ENCODE measurements at regions not wholly inside any gene's neighbourhood (a gene's known extent, or its start where the extent isn't known, plus 50 kb on each side); places are given as distances from the start of the nearest gene placed in this dataset.

DNA sequence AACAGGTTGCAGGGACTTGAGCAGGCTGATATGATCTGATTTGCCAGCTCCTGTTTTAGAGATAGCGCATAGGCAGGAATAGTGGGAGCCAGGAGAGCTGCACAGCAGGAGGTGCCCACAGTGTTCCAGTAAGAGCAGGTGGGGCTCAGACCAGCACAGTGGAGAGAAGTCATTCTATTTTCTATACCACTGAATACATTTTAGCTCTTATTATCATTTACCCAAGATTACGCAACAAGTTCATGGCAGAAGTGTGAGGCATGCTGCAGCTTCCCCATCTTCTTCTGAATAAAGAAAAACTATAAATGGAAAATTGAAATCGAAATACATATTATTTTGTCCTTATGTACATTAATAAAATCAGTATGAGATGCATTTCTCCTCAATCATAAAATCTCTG, 114.7 kb upstream of the EDNRA start:
- Mint-ChIP-seq H3K4me1 (no peaks in the 10 kb centered on the region), H3K27ac (no peak overlapping the region), H3K36me3 (no peaks in the 10 kb centered on the region), H3K27me3 (no peaks in the 10 kb centered on the region), H3K9me3 (no peaks in the 10 kb centered on the region), H3K4me3 (no peak overlapping the region)
- DNase-seq (no peak), ATAC-seq (ENCODE audit: low read depth) (no peak)
- POLR2A ChIA-PET = no interaction called here

DNA sequence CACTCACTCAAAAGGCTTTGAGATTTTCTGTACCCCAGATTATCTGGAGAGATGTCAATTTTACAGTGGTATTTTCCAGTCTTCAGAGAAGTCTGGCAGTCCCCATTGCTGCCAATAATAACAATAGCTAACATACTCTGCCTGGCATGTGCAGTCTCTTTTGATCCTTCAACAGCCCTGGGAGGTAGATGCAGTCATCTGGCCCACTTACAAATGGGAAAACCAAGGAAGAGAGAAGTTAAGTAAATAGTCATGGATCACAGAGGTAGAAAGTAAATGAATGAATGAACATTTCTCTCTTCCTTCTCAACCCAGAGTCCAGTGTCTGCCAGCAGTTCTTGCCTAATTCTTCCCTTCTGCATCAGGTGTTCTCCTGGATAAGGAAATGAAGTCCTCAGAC, 113.0 kb upstream of the EDNRA start:
- no peaks in the 10 kb centered on the region for H3K36me3 Mint-ChIP-seq
- H3K27ac Mint-ChIP-seq = no peak overlapping the region
- no peak for ATAC-seq (ENCODE audit: low read depth)
- no peaks in the 10 kb centered on the region for H3K9me3 Mint-ChIP-seq
- H3K27me3 Mint-ChIP-seq = no peaks in the 10 kb centered on the region
- H3K4me1 Mint-ChIP-seq = no peaks in the 10 kb centered on the region
- POLR2A ChIA-PET = no interaction called here
- no peak for DNase-seq
- H3K4me3 Mint-ChIP-seq = no peak overlapping the region

DNA sequence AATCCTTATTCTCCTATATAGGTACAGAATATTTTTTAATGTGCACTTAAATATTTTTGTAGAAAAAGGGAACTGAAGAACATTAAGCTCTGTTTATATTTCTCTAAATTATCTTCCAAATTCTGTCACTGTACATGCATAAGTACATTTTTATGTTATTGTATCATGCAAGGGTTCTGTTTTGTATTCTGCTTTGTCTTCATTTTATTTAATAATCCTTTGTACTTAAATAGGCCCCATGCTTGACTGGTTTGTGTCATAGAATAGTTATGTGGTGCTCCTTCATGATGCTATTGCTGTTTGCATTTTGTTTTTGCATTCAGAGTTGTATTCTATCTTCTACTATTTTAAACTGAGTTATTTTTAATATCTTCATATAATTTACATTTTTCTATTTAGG, 111.9 kb upstream of the EDNRA start:
- H3K27ac Mint-ChIP-seq = no peak overlapping the region
- no peak overlapping the region for H3K4me3 Mint-ChIP-seq
- no peaks in the 10 kb centered on the region for H3K27me3 Mint-ChIP-seq
- H3K4me1 Mint-ChIP-seq = no peaks in the 10 kb centered on the region
- no peaks in the 10 kb centered on the region for H3K9me3 Mint-ChIP-seq
- no peaks in the 10 kb centered on the region for H3K36me3 Mint-ChIP-seq
- POLR2A ChIA-PET = no interaction called here
- ATAC-seq (ENCODE audit: low read depth) (no peak), DNase-seq (no peak)

DNA sequence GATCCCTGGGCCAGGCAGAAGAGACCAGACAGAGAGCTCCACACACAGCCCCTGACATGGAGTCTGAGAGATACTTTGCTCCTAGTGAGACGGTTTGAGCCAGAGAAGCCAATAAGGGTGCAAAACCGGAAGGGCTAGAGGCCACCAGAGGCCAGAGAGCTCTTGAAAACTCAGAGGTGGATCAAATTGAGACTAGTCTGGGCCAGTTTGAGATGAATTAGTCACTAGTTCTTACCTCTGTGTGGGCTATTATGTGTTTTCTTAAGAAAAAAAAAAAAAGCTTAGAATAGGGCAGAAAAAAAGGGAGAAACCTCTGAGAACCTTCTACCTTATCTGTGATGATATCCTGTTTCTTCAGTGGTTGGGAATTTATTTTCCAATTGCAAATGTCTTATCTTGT, 110.4 kb upstream of the EDNRA start:
- Mint-ChIP-seq H3K27me3 (no peaks in the 10 kb centered on the region), H3K4me3 (no peak overlapping the region), H3K36me3 (no peaks in the 10 kb centered on the region)

DNA sequence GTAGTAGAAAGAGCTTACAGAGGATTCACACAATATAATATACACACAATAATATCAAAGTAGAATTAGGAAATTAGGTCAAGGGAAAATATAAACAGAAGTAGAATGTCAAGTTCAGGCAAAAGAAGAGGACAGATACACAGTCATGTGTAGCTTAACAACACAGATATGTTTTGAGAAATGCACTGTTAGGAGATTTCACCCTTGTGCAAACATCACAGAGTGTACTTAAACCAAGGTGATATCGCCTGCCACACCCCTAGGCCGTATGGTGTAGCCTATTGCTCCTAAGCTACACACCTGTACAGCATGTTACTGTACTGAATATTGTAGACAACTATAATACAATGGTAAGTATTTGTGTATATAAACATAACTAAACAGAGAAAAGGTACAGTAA, 110.0 kb upstream of the EDNRA start:
- no peaks in the 10 kb centered on the region for H3K36me3 Mint-ChIP-seq
- H3K27me3 Mint-ChIP-seq = no peaks in the 10 kb centered on the region
- peaks cover 2% of the 10 kb centered on the region for H3K9me3 Mint-ChIP-seq
- DNase-seq (no peak), ATAC-seq (ENCODE audit: low read depth) (no peak)
- POLR2A ChIA-PET = no interaction called here
- no peak overlapping the region for H3K4me3 Mint-ChIP-seq
- H3K27ac Mint-ChIP-seq = no peak overlapping the region
- H3K4me1 Mint-ChIP-seq = no peaks in the 10 kb centered on the region

More for the DNA sequence above, 110.4 kb upstream of the EDNRA start:
- POLR2A ChIA-PET = no interaction called here
- H3K4me1 Mint-ChIP-seq = no peaks in the 10 kb centered on the region
- no peak overlapping the region for H3K27ac Mint-ChIP-seq
- ATAC-seq (ENCODE audit: low read depth) = no peak
- DNase-seq = no peak
- no peaks in the 10 kb centered on the region for H3K9me3 Mint-ChIP-seq

DNA sequence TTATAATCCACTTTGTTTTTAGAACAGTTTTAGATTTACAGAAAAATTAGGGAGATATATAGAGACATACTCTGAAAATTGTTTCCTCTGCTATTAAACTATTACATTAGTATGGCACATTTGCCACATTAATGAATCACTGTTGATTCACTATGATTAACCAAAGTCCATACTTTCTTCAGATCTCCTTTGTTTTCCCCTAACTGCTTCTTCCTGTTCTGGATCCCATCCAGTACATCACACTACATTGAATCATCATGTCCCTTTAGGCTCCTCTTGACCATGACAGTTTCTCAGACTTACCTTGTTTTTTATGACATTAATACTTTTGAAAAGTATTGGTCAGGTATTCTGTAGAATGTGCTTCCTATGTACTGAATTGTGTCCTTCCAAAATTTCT, 109.2 kb upstream of the EDNRA start:
- Mint-ChIP-seq H3K4me1 (no peaks in the 10 kb centered on the region), H3K36me3 (no peaks in the 10 kb centered on the region), H3K4me3 (no peak overlapping the region), H3K27me3 (no peaks in the 10 kb centered on the region), H3K9me3 (peaks cover 2% of the 10 kb centered on the region), H3K27ac (no peak overlapping the region)
- ATAC-seq (ENCODE audit: low read depth) = no peak
- no peak for DNase-seq
- POLR2A ChIA-PET = no interaction called here

DNA sequence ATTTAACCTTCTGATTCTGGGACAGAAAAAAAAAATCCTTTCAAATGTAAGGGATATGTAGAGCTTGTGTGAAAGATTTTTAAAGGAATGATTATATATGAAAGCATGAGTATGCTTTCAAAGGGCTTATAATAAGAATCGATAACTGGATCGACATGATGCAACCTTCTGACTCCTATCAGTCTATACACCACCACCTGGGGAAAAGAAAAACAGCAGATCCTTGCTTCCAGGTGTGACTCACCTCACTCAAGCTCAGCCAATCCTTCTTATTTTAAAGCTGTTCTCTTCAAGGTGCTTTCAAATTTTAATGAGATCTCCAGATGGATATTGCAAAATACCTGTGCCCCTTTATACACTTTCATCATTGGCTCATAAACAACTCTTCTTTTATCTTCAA, 102.1 kb upstream of the EDNRA start:
- H3K9me3 Mint-ChIP-seq = peaks cover 2% of the 10 kb centered on the region
- DNase-seq (no peak), ATAC-seq (ENCODE audit: low read depth) (no peak)
- no peaks in the 10 kb centered on the region for H3K4me1 Mint-ChIP-seq
- no peaks in the 10 kb centered on the region for H3K27me3 Mint-ChIP-seq
- H3K4me3 Mint-ChIP-seq = no peak overlapping the region
- H3K36me3 Mint-ChIP-seq = no peaks in the 10 kb centered on the region
- no peak overlapping the region for H3K27ac Mint-ChIP-seq
- POLR2A ChIA-PET = no interaction called here

DNA sequence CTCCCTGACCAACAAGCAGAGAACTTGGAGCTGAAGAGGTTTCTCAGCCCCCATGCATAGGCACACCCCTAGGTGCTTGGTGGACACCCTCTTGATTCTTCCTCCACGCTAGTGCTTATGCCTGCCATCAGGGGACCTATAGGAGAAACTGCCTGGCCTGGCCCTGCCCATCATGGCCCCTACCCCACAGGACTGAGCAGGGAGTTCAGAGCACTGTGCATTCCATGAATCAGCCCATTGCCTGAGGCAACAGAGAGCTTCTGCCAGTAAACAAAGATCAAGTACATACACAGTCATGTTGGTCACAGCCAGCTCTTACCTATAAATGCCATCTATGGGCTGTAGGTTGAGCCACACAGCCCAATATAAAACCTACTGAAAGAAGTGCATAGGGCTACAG, 99.1 kb upstream of the EDNRA start:
- Mint-ChIP-seq H3K4me1 (no peaks in the 10 kb centered on the region), H3K4me3 (no peak overlapping the region), H3K9me3 (no peaks in the 10 kb centered on the region), H3K27ac (no peak overlapping the region), H3K36me3 (no peaks in the 10 kb centered on the region), H3K27me3 (no peaks in the 10 kb centered on the region)
- DNase-seq (no peak), ATAC-seq (ENCODE audit: low read depth) (no peak)
- POLR2A ChIA-PET = no interaction called here

DNA sequence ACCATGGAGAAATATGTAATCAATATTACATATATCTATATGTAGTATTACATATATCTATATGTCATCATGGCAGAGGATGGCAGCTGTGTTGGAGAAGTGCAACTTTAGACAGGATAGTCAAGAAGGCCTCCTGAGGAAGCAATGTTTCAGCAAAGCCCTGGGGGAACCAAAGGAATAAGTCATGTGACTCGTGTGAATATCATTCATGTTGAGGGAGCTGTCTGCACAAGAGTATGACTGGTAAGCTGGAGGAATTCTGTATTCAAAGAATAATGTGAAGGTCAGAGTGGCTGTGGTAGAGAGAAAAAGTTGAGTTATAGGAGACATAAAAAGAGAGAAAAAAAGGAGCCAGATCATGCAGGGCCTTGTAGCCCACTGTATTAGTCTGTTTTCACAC, 92.9 kb upstream of the EDNRA start:
- Mint-ChIP-seq H3K27ac (no peak overlapping the region), H3K9me3 (no peaks in the 10 kb centered on the region), H3K27me3 (no peaks in the 10 kb centered on the region), H3K4me3 (no peak overlapping the region), H3K4me1 (no peaks in the 10 kb centered on the region), H3K36me3 (no peaks in the 10 kb centered on the region)
- DNase-seq = no peak
- no peak for ATAC-seq (ENCODE audit: low read depth)
- POLR2A ChIA-PET = no interaction called here

DNA sequence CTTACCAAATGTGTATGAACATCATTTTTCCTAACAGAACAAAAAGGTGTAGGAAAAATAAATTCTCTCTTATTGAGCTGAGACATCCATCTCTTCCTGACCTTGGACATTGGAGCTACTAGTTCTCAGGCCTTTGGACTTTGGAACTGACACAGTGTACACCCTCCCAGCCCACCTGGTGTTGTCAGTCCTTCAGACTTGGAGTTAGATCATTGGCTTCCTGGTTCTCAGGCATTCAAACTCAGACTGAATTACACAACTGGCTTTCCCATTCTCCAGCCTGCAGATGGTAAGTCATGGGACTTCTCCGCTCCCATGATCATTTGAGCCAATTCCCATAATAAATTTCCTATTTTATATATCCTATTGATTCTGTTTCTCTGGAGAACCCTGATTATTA, 84.8 kb upstream of the EDNRA start:
- DNase-seq = no peak
- no peak overlapping the region for H3K27ac Mint-ChIP-seq
- no peaks in the 10 kb centered on the region for H3K36me3 Mint-ChIP-seq
- ATAC-seq (ENCODE audit: low read depth) = no peak
- no peaks in the 10 kb centered on the region for H3K4me1 Mint-ChIP-seq
- H3K27me3 Mint-ChIP-seq = peaks cover 3% of the 10 kb centered on the region
- H3K4me3 Mint-ChIP-seq = no peak overlapping the region
- POLR2A ChIA-PET = no interaction called here
- no peaks in the 10 kb centered on the region for H3K9me3 Mint-ChIP-seq

DNA sequence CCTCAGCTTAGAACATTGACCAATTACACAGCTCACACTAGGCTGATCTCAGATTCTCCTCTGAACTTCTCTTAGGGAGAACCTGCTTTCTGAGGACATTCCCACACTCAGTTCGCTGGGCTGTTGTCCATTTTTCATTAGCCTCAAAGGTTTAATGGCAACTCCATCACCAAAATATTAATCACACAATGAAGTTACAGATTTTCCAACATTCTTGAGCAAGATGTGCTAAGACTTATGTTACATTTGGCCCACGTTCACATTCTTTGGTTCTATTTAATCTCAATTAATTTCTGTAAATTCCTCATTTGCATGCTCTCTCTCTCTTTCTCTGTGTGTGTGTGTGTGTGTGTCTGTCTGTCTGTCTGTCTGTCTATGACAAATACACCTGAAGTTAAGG, 82.3 kb upstream of the EDNRA start:
- H3K27me3 Mint-ChIP-seq = peaks cover 3% of the 10 kb centered on the region
- no peaks in the 10 kb centered on the region for H3K36me3 Mint-ChIP-seq
- POLR2A ChIA-PET = no interaction called here
- H3K9me3 Mint-ChIP-seq = no peaks in the 10 kb centered on the region
- no peak overlapping the region for H3K4me3 Mint-ChIP-seq
- no peak for DNase-seq
- no peaks in the 10 kb centered on the region for H3K4me1 Mint-ChIP-seq
- no peak overlapping the region for H3K27ac Mint-ChIP-seq
- ATAC-seq (ENCODE audit: low read depth) = no peak

DNA sequence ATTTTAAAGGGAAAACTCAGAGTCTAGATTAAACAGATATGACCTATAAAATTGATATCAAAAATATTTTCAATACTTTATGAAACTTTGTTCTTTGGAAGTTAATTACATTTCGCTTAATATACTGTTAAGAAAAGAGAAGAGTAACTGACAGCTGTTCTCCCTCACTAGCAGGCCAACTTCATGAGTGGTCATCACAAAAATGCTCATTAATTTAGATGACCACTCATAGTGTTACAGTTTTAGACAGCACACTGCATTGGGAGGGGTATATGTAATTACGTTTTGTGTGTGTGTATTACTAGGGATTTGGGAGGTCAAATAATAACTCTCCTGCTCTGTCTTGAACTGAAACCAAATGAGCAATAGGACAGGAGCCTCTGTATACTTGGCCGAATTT, 80.2 kb upstream of the EDNRA start:
- POLR2A ChIA-PET = no interaction called here
- Mint-ChIP-seq H3K27me3 (peaks cover 3% of the 10 kb centered on the region), H3K27ac (no peak overlapping the region), H3K4me3 (no peak overlapping the region), H3K9me3 (peaks cover 3% of the 10 kb centered on the region), H3K36me3 (no peaks in the 10 kb centered on the region), H3K4me1 (no peaks in the 10 kb centered on the region)
- no peak for DNase-seq
- no peak for ATAC-seq (ENCODE audit: low read depth)

DNA sequence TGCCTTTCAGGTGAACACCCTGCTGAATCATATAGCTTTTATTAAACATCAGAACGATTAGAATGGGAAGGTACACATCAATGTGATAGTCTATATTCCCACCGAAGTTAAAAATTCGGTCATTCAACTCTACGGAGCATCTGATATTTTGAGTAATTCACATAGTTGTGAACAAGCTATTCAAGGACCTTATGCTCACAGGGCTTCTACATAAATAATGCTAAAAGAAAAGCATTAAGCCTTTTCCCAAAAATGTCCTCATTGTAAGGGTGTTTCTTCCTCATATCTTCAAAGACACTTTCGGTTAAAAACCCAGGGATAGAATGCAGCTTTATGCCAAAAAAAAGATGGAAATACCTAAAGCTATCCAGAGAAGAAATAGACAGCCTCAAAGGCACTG, 79.7 kb upstream of the EDNRA start:
- Mint-ChIP-seq H3K9me3 (peaks cover 3% of the 10 kb centered on the region), H3K4me3 (no peak overlapping the region), H3K4me1 (no peaks in the 10 kb centered on the region), H3K27ac (no peak overlapping the region), H3K27me3 (peaks cover 3% of the 10 kb centered on the region), H3K36me3 (no peaks in the 10 kb centered on the region)
- DNase-seq = no peak
- POLR2A ChIA-PET = no interaction called here
- no peak for ATAC-seq (ENCODE audit: low read depth)

DNA sequence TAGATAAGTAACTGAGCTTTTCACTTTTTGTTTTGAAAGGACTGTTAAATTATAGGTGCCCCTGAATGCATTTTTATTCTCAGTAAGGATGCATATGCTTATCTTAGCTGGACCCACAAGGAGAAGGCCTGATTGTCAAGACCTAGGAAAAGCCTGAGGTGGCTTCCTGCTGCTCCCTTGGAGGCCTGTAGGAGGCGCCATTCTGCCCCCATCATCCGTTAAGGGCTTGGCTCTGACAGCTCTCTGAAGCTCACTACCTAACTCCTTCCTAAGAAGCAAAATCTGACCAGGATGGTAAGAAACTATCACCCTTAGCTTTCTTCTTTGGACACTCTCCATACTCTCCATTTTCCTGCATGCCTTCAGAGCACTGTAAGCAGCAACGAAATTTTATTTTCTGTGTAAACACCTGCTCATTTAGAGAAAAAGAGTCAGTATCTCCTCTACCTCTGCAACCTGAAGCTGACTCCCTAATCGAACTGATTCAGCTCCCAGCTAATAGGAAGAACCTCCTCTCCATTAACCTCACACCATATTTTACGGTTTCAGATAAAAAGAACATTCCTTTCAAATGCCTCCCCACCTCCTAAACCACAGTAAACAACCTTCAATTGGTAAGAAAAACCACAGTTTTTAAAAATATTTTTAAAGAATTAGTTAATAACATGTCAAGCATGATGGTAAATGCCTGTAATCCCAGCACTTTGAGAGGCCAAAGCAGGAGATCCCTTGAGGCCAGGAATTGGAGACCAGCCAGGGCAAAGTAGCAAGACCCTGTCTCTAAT, 73.4 kb upstream of the EDNRA start:
- Mint-ChIP-seq H3K27me3 (no peaks in the 10 kb centered on the region), H3K9me3 (peaks cover 3% of the 10 kb centered on the region), H3K4me3 (no peak overlapping the region), H3K4me1 (no peaks in the 10 kb centered on the region), H3K36me3 (no peaks in the 10 kb centered on the region), H3K27ac (no peak overlapping the region)
- DNase-seq = no peak
- POLR2A ChIA-PET = no interaction called here
- no peak for ATAC-seq (ENCODE audit: low read depth)

DNA sequence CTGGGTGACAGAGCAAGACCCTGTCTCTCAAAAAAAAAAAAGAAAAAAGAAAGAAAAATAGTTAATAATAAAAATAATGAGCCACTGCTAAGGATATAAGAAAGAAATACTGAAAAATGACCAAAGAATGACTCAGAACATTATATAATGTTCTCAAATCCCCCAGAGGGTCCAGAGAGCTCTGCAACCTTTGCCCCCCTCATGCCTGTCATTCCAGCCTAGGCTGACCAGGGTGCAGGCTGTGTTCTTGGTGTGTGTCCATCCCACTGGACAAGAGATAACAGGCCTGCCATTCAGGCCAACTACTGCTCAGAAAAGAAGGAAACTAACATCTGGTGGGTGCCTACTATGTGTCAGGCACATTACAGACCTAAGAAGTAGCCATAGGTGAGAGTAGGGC, 72.7 kb upstream of the EDNRA start:
- Mint-ChIP-seq H3K27ac (no peak overlapping the region), H3K4me1 (no peaks in the 10 kb centered on the region), H3K36me3 (no peaks in the 10 kb centered on the region), H3K27me3 (no peaks in the 10 kb centered on the region), H3K4me3 (no peak overlapping the region), H3K9me3 (peaks cover 3% of the 10 kb centered on the region)
- ATAC-seq (ENCODE audit: low read depth) = no peak
- POLR2A ChIA-PET = no interaction called here
- no peak for DNase-seq

Measured in activated naive CD8-positive, alpha-beta T cell treated with anti-CD3 and anti-CD28 coated beads, Interleukin-2, amount 10 ng/mL, durations not matched to agents 7 days and 5 days (primary cell).